ENCODE measurements at regions not wholly inside any gene's neighbourhood (a gene's known extent, or its start where the extent isn't known, plus 50 kb on each side); places are given as distances from the start of the nearest gene placed in this dataset.
"Not testable (repeated sequence)": the region's sequence is repeated elsewhere in the genome, so short reads cannot be mapped to it uniquely, and the experiment has no call there.

DNA sequence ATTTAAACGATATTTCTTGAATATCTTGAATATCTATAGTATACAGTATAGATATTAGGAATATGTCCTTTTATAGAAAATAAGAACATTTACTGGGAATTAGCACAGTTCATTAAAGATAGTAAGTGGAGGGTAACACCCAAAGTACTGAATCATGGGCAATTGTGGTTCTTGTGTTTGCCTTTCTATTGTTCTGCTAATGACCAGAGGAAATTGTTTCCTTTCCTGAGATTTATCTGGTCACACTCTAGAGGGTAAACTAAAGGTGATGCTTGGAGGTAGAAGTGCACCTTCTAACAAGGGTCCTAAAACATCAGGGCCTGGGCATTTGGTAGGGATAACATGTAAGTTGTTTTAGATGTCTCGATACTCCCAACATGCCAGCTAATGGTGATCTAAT is 241.3 kb upstream of the SFRP2 start:
- no peak for DNase-seq

DNA sequence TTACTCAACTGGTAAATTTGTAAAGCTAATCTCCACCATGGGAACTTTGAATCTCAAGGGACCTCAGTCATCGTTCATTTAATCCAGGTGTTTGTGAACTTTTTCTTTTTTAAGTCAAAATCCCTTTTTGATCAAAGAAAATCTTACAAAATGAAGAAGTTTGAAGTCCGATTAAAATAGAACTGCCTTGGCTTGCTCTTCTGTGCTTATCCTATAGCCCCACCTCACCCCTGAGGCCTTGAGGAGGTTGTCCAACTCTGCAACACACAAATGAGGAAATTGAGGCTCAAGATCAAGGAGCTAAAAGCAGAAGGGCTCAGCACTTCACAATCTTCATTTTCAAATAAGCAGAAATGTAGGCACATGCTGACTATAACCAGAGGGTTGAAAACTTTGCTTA is 240.3 kb upstream of the SFRP2 start:
- DNase-seq = no peak

DNA sequence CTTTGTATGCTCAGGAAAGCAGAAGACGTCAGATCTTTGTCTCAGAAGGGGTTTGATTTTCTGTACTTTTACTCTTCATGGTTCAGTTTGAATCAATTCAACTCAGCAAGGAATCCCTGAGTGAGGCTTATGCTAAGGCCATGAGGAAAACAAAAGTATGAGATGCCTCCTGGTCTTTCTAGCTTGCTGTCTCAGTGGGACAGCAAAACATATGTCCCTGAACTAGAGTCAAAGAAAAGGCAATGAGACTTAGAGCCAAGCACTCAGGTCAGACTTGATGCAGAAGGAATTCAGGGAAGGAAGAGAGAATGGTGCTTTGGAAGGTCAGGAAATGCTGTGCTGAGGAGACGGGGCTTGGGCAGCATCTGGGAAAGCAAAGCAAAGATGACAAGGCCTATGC is 236.2 kb upstream of the SFRP2 start:
- no peak for DNase-seq

GRCh38 chr4:154024097-154024694 is 235.3 kb upstream of the SFRP2 start:
- no peak for DNase-seq

GRCh38 chr4:154023671-154024070 is 234.8 kb upstream of the SFRP2 start:
- not testable (repeated sequence) for DNase-seq

DNA sequence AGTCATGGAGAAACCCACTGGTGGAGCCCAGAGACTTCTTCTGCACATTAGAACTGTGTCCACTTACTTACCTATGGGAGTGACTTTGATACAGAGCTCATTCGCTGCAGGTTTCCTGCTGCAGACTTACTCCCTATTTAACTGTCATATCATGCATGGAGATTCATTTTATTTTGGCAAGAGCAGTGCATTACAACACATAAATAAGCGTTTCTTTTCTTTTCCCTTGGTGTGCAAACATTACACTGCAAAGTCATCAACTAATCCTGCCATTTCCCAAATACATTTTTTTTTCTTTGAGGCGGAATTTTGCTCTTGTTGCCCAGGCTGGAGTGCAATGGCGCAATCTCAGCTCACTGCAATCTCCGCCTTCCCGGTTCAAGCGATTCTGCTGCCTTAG is 230.9 kb upstream of the SFRP2 start:
- DNase-seq = no peak

- peak; percentile 13 for DNase-seq
Measured at GRCh38 chr4:154018659-154019058, 229.8 kb upstream of the SFRP2 start.

DNA sequence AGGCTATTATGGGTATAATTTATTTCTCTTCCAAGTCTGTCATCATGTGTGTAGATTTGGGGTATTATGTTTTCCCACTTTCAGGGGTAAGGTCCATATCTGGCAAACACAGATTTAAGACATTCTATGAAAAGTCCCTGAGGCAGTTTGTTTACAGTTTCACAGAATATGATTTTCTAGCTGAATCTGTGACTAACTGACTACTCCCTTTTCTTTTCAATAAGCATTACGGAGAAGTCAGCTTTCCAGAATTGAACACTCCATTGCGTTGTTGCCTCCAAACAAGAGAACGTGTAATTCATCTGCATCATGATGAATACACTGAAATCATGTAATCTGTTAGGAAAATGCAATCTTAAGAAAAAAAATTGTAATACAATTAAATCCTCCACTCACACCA is 226.7 kb upstream of the SFRP2 start:
- no peak for DNase-seq

- no peak for DNase-seq
Measured at GRCh38 chr4:154014407-154015321, 225.8 kb upstream of the SFRP2 start.

- no peak for DNase-seq
Measured at GRCh38 chr4:154013576-154013975, 224.7 kb upstream of the SFRP2 start.

- no peak for DNase-seq
Measured at GRCh38 chr4:154010371-154010770, 221.5 kb upstream of the SFRP2 start.

- no peak for DNase-seq
Measured at GRCh38 chr4:154009788-154010187, 220.9 kb upstream of the SFRP2 start.

GRCh38 chr4:154009191-154009590 is 220.3 kb upstream of the SFRP2 start:
- DNase-seq = no peak

DNA sequence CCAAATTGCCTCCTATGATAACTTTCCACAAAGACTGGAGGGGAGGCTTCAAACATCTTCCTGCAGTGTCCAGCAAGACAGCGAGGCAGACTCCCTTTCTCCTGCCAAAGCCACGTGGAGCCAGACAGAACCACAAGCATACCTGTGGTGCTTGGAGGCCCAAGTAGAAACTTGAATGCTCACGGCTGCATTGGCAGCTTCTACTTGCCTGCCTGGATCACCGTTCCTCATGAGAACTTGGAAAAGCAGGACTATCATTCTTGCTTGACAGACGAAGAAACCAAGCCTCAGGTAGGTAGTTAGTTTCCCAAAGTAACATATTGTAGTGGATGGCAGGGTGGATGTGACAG is 216.3 kb upstream of the SFRP2 start:
- no peak for DNase-seq

- DNase-seq = no peak
Measured at GRCh38 chr4:154004507-154005170, 215.8 kb upstream of the SFRP2 start.

- DNase-seq = no peak
Measured at GRCh38 chr4:154004016-154004415, 215.1 kb upstream of the SFRP2 start.

DNA sequence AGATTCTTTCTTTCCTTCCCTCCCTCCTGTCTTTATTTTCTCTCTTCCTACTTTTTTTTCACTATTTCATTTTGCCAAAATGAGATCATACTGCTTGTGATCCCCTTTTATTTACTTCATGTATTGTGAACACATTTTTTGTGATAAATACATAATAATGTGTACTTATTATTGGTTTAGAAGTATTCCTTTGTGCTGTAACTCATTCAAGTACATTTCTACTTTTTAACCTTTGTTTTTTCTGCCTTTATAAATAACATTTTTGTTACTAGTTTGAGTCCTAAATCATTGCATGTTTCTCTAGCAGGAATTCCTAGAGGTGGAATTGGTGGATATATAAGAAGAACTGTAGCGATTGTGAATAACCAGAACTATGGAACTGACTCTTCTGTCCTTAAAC is 214.5 kb upstream of the SFRP2 start:
- DNase-seq = no peak

DNA sequence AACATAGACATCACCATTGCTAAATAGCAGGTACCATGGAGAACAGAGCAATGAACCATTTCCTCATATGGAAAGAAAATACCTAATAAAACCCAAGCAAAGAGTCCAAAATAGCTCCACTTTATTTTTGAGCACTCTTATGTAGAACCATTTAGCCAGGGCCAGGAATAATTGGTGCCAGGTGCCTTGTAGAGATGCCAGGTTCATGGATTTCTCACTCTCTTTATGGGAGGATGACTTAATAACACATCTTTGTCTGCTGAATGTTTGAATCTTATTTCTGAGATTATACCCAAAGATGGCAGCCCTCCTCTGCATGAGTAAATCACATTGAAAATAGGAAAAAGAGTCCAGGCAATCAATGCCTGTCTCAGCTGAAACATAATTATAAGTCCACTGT is 212.3 kb upstream of the SFRP2 start:
- DNase-seq = no peak

DNA sequence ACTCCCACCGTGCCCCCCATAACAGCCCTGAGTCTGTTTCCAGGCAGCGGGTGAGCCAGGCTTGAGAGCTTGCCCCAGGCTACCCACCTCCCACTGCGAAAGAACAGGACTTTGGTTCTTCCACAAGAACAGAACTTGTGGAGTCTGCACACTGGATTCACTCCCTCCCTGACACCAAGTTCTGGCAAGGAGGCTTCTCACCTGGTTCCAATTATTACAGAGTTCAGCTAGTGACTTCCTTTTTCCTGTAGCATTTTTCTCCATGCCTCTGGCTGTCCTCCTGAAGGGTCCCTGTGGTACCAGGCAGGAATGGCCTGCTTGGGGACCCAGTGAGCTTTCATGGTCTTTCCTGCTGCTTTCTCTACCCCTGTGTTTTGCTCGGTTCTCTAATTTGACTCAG is 208.6 kb upstream of the SFRP2 start:
- DNase-seq = no peak

DNA sequence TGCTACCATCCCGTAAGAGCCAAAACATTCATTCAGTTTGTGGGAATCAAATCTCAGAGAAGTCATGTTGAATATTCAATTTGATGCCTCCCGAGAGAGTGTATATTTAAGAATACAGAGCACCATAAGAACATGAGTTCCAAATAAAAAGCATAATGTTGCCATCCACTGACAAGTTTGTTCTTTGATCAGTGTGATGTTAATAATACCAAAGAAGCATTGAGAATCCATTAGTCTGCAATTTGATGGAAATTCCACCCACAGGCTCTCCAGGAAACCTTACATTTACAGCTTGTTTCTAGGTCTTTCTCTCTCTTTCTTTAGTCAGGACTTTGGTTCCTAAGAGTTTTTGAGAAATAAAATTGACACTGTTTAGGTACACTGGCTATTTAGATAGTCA is 200.6 kb upstream of the SFRP2 start:
- no peak for DNase-seq

DNA sequence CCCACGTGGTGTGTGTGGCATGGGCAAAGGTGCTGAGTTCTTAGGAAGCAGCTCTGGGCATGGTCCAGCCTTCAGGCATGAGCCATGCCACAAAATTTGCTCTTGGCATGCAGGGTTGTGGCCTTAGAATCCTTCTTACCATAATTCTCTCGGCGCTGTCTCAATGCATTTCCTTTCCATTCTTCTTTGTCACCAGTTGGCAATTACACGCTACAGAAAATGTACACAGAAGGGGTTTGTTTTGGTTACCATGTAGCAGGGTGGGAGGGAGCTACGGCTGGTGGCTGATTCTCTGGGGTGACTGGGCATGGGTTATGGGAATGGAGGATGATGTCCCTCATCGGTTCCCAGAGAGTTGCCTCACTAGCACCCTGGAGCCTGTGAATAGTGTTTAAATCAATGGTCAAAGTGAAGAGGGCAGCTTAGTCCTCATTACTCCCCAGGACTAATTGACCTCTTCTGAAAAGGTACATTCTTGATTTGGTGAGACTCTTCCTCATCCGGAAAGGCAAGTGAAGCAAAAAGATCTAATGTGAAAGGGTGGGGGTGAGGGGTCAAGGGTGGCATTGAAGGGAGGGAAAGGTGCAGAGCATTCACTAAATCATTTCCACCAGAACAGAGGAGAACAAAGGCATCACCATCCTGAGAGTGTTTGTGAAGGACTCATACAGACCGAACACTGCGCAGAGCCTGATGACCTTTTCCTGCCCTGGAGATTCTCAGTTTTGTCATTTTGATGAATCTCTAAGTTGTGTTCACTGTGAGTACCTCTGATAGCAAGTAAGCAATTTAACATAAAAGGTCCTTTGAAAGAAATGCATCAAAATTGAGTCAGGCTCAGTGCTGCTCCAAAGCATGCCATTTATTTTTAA is 199.8 kb upstream of the SFRP2 start:
- DNase-seq = no peak

DNA sequence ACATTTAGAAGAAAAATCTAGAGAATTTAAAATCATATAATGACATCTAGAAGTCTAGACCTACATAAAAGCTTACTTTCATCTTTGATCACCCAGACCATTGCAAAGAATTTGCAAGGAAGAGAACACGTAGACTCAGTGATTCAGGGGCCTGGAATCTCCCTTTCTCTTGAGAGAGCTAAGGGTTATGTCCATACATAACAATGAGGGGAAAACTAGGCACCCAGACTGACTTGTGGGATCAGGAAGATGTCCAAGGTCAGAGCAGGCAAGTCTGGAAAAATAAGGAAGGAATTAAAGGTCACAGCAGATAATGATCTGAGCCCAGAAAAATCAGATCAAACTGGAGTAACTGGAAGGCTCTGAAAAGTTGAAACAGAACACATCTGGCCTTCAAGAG is 198.4 kb upstream of the SFRP2 start:
- no peak for DNase-seq

DNA sequence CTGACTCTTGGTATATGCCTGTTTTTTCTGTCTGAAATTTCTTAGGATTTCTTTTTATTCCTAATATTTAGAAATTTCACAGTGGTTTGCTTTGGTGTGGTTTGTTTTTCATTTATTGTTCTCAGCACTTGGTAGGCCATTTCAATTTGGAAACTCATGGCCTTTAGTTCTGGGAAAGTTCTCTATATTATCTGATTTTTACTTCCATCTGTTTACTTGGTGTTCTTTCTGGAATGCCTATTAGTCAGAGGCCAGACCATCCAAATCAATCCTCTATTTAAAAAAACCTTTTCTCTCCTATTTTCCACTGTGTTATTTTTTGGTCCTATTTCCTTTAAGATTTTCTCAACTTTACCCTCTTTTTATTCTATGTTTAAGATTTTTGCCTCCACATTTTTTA is 188.1 kb upstream of the SFRP2 start:
- DNase-seq = no peak

Measured in CD4-positive, alpha-beta T cell treated with Interleukin-6 for 4 hours (primary cell).